ENCODE measurements at regions not wholly inside any gene's neighbourhood (a gene's known extent, or its start where the extent isn't known, plus 50 kb on each side); places are given as distances from the start of the nearest gene placed in this dataset.

DNA sequence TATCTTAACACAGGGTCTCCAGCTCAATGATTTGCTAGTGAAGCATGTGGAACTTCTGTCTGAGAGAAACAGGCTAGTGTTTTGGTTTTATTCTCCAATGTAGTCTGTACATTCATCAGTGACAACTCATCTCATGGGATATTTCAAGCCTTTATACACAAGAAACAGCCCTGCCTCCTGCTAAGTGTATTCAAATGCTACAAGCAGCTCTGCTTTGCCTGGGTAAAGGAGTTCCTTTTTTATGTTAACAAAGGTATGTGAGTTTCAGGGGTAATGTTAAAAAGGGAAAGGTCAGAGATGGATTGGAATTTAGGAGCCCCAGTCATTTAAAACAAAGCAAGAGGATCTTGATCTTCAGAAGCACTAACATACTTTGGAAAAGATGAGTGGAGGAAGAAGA, 498.7 kb downstream of the ISL1 start:
- TF ChIP-seq, protein P1, sequence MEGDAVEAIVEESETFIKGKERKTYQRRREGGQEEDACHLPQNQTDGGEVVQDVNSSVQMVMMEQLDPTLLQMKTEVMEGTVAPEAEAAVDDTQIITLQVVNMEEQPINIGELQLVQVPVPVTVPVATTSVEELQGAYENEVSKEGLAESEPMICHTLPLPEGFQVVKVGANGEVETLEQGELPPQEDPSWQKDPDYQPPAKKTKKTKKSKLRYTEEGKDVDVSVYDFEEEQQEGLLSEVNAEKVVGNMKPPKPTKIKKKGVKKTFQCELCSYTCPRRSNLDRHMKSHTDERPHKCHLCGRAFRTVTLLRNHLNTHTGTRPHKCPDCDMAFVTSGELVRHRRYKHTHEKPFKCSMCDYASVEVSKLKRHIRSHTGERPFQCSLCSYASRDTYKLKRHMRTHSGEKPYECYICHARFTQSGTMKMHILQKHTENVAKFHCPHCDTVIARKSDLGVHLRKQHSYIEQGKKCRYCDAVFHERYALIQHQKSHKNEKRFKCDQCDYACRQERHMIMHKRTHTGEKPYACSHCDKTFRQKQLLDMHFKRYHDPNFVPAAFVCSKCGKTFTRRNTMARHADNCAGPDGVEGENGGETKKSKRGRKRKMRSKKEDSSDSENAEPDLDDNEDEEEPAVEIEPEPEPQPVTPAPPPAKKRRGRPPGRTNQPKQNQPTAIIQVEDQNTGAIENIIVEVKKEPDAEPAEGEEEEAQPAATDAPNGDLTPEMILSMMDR (IDR thresholded peaks at IDR 0.05), result no peak

DNA sequence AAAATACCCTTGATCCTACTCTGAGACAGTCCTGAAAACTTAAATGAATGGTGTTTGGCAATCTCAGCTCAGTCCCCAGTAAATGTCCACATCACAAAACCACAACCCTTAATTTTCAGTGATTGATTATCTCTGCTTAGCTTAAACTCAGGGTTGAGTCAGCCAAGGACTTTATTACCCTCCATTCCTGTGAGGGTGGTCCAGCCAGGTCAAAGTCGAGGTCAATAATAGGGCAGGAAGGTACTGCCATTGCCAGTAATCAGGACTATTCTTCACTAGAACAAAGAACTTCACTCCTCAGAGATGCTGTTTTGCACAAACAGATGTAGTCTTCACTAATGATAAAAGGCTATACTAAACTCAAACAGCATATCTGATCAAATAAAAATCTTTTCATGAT, 499.4 kb downstream of the ISL1 start:
- TF ChIP-seq, protein P1 (IDR thresholded peaks at IDR 0.05), result no peak

DNA sequence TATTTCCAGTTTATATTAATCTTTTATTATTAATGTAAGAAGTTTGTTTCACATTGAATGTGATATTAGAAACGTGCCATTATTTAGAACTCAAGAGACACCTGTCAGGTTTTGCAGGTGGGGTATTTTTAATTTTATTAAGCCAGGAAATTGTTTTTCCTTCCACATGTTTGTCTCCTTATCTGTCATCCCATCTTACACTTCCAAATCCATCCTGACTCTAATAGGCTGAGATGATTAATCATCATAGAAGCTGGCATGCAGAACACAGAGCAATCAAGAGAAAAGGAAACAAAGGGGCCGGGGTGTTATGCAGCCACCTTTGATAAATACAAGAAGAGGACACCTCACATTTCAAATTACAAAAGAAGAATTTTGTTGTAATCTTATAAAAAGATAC, 506.5 kb downstream of the ISL1 start:
- TF ChIP-seq, protein P1 (IDR thresholded peaks at IDR 0.05), result no peak

DNA sequence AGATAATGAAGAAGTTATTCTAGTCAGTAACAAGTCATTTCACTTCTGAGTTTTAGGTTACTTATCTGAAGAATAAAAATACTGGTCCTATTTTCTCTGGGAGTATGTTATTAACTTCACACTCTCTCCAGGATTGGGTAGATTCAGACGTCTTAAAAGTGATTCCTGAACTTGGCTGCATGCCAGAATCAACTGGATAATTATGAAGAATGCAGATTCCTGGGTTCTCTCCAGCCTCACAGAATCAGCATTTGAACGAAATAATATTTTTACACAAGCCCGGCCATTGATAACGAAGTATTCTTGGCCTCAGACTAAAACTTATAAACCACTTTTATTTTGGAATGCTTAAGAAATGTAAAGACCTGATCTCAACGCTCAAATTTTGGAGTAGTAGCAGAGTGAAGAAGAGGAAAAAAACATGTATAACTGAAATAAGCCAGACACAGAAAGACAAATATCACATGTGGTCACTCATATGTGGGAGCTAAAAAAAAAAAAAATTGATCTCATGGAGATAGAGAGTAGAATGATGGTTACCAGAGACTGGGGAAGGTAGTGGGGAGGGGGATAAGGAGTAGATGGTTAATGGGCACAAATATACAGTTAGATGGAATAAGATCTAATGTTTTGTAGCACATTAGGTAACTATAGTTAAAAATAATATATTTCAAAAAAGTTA, 507.3 kb downstream of the ISL1 start:
- TF ChIP-seq, protein P1 (IDR thresholded peaks at IDR 0.05), result no peak

DNA sequence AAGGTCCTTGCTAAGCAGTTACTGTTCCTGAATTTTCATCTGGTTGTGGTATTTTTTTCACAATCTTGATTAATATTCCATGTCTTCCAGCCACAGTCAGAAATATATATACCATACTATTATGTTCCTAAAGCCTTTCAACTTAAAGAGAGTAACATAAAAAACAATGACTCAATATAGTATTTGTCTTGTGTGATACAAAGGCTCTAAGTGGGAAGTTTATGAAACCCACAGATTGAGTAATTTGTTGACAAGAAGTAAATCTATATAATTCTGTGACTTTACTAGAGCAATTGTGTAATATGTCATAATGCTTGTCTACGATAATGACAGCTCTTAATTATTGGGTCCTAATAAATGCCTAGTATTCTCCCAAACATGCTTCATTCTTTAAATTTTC, 509.4 kb downstream of the ISL1 start:
- TF ChIP-seq, protein P1 (IDR thresholded peaks at IDR 0.05), result no peak

DNA sequence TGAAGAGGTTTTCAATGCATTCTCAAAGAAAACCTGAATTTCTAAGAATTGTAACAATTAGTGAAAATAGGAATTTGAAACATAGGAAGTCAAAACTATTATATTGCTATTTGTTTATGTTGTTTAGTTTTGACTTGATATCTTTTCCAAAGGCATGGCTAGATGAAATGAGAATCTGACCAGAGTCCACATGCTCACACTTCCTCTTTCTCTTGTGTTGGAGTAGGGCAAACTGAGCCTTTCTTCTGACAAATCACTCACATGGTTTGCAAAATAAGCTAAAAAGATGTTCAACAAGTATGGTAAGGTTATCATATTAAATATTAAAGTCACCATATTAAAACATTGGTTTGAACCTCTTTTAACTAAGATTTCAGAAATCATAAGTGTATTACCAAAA, 512.6 kb downstream of the ISL1 start:
- TF ChIP-seq, protein P1 (IDR thresholded peaks at IDR 0.05), result no peak

DNA sequence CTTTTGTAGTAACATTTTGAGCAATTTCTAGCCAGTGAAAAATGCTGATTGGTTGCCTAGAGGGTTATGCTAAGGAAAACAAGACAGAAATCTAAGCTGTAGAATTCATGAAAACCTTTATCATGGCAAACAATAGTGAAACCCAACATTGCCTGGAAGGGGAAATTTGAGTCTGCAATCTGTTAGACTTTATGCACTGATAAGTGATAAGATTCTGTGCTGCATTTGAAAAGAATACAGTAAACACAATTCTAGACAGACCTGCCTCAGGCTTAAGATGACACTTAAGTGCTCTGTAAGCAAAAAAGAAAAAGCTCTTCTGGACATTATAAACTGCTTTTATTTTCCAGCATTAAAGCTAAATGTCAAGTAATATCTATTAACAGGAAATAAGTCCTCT, 519.3 kb downstream of the ISL1 start:
- TF ChIP-seq, protein P1 (IDR thresholded peaks at IDR 0.05), result no peak

DNA sequence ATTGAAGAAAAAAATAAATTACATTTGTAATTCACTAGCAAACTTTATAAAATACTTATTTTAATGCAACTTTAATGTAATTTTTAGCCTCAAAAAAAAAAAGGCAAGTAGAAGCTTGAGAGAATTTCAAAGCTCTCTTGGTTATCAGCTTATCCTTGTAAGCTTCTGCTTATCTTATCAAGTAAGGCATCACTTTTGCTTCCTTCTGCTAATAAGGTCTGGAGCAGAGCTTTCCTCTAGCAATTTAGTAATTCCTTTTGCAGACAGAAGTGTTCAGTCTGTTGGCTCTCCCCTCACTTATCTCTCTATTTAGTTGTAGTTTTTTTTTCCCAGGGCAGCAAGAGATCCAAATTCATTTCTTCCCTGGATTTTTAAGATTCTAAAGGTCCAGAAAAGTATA, 525.0 kb downstream of the ISL1 start:
- TF ChIP-seq, protein P1 (IDR thresholded peaks at IDR 0.05), result no peak

All from LNCAP (cell line).